ENCODE measurements at regions not wholly inside any gene's neighbourhood (a gene's known extent, or its start where the extent isn't known, plus 50 kb on each side); places are given as distances from the start of the nearest gene placed in this dataset.

- no peaks in the 10 kb centered on the region for H3K27me3 ChIP-seq (ENCODE audit: control insufficient read depth, insufficient read depth, low read length)
- no peak overlapping the region for H3K4me3 ChIP-seq (ENCODE audit: insufficient read depth, low read depth, low read length)
- H3K27ac ChIP-seq (ENCODE audit: insufficient read depth, low read length) = no peak overlapping the region
- H3K79me1 ChIP-seq (ENCODE audit: low read depth in 1 of 2, low read length in 2 of 2) = no peaks in the 10 kb centered on the region
- H4K20me1 ChIP-seq (ENCODE audit: insufficient read depth, low read length) = no peaks in the 10 kb centered on the region
- ATAC-seq (ENCODE audit: low read depth) (no peak), DNase-seq (no peak)
- H2AK5ac ChIP-seq (ENCODE audit: low read depth, low read length) = no peak overlapping the region
- H2BK5ac ChIP-seq (ENCODE audit: low read depth, low read length, poor library complexity, severe bottlenecking) = no peak overlapping the region
- H2AK9ac ChIP-seq (replicated peaks; ENCODE audit: low read depth, low read length, poor library complexity) = no peak overlapping the region
- H3K23ac ChIP-seq (ENCODE audit: low read depth, low read length) = no peak overlapping the region
- H3K4me2 ChIP-seq (ENCODE audit: low read depth, low read length) = no peak overlapping the region
- H2BK120ac ChIP-seq (ENCODE audit: low read depth, low read length) = no peak overlapping the region
- dilution Hi-C loops (cut with HindIII; ENCODE audit: low sequenced_read_pairs, unreplicated experiment) (no loop called here), in situ Hi-C loops (cut with MboI; ENCODE audit: low sequenced_read_pairs) (no loop called here), intact Hi-C loops (cut with micrococcal nuclease) (no loop called here)
- H3K14ac ChIP-seq (replicated peaks; ENCODE audit: low read depth, low read length) = no peak overlapping the region
- H4K8ac ChIP-seq (ENCODE audit: low read depth in 2 of 2, low read length in 2 of 2) = no peak overlapping the region
- ChIA-PET CTCF (no interaction called here), POLR2A (ENCODE audit: unreplicated experiment) (no interaction called here)
- no peak overlapping the region for H2AFZ ChIP-seq (replicated peaks; ENCODE audit: low read length, poor library complexity)
- BruUV-seq (replicated peaks) = no TSS peak
- no peaks in the 10 kb centered on the region for H3K9me1 ChIP-seq (ENCODE audit: insufficient read depth, low read length)
- H3K18ac ChIP-seq (ENCODE audit: low read depth, low read length) = no peak overlapping the region
- H3K56ac ChIP-seq (ENCODE audit: extremely low read depth, insufficient read depth, low read length) = no peak overlapping the region
- no peak overlapping the region for H4K91ac ChIP-seq (ENCODE audit: insufficient read depth, low read depth, low read length)
- no CpG with 5 or more reads among the region's 2 CpGs for WGBS, 2 experiments (ENCODE audit: extremely low coverage in 2 of 2, insufficient read length in 1 of 2)
- no peak for TF ChIP-seq BHLHE40 (IDR thresholded peaks at IDR 0.05; ENCODE audit: low read depth, low read length)
- TF ChIP-seq CTCF (conservative IDR thresholded peaks at IDR 0.05; ENCODE audit: low read depth, low read length) = no peak
- TF ChIP-seq RAD21 (IDR thresholded peaks at IDR 0.05; ENCODE audit: low read length) = no peak
- no peak for TF ChIP-seq MXI1 (IDR thresholded peaks at IDR 0.05; ENCODE audit: borderline replicate concordance, low read depth, low read length)
- no peak for TF ChIP-seq USF2 (IDR thresholded peaks at IDR 0.05; ENCODE audit: low read depth, low read length)
- TF ChIP-seq NFE2L2 (IDR thresholded peaks at IDR 0.05; ENCODE audit: low read depth, low read length) = no peak
- no peak for TF ChIP-seq ELK1 (IDR thresholded peaks at IDR 0.05; ENCODE audit: borderline replicate concordance, low read depth, low read length)
- TF ChIP-seq RFX5 (IDR thresholded peaks at IDR 0.05; ENCODE audit: low read depth, low read length) = no peak
- no peak for TF ChIP-seq FOS (IDR thresholded peaks at IDR 0.05; ENCODE audit: low read depth, low read length)
- no peak for TF ChIP-seq SMC3 (IDR thresholded peaks at IDR 0.05; ENCODE audit: low read depth, low read length)
- no peak for TF ChIP-seq MAZ (IDR thresholded peaks at IDR 0.05; ENCODE audit: borderline replicate concordance, low read depth, low read length)
- no peak overlapping the region for H3K4ac ChIP-seq (ENCODE audit: low read depth, low read length)
- no peaks in the 10 kb centered on the region for H3K4me1 ChIP-seq (ENCODE audit: control insufficient read depth, insufficient read depth, low read length)
- no peak overlapping the region for H4K5ac ChIP-seq (ENCODE audit: low read depth, low read length)
- no peaks in the 10 kb centered on the region for H3K36me3 ChIP-seq (ENCODE audit: control insufficient read depth, insufficient read depth, low read length)
- H2BK20ac ChIP-seq (ENCODE audit: low read depth, low read length) = no peak overlapping the region
- no peak overlapping the region for H3K9ac ChIP-seq (ENCODE audit: low read depth, low read length)
- peaks cover 2% of the 10 kb centered on the region; the same call in 1 of the 2 replicates for H3K9me3 ChIP-seq (ENCODE audit: control insufficient read depth, insufficient read depth, low read length)
- H2BK15ac ChIP-seq (ENCODE audit: low read depth, low read length) = no peak overlapping the region
These were observed 585.6 kb downstream of the GALC start for GRCh38 chr14:87407344-87407743.

Data from IMR-90 (cell line).